ENCODE measurements at regions not wholly inside any gene's neighbourhood (a gene's known extent, or its start where the extent isn't known, plus 50 kb on each side); places are given as distances from the start of the nearest gene placed in this dataset.

GRCh38 chr2:17306219-17306618 is 212.0 kb downstream of the RAD51AP2 start:
- DNase-seq (ENCODE audit: low spot score) = no peak

- DNase-seq (ENCODE audit: low spot score) = no peak
Measured at GRCh38 chr2:17303521-17303920, 214.7 kb downstream of the RAD51AP2 start.

GRCh38 chr2:17303054-17303453 is 215.2 kb downstream of the RAD51AP2 start:
- no peak for DNase-seq (ENCODE audit: low spot score)

- no peak for DNase-seq (ENCODE audit: low spot score)
Measured at GRCh38 chr2:17302281-17302680, 216.0 kb downstream of the RAD51AP2 start.

- no peak for DNase-seq (ENCODE audit: low spot score)
Measured at GRCh38 chr2:17301437-17301836, 216.8 kb downstream of the RAD51AP2 start.

- DNase-seq (ENCODE audit: low spot score) = no peak
Measured at GRCh38 chr2:17299891-17300540, 218.2 kb downstream of the RAD51AP2 start.

- no peak for DNase-seq (ENCODE audit: low spot score)
Measured at GRCh38 chr2:17298453-17298852, 219.8 kb downstream of the RAD51AP2 start.

- DNase-seq (ENCODE audit: low spot score) = no peak
Measured at GRCh38 chr2:17296686-17297085, 221.6 kb downstream of the RAD51AP2 start.

- no peak for DNase-seq (ENCODE audit: low spot score)
Measured at GRCh38 chr2:17289669-17290068, 228.6 kb downstream of the RAD51AP2 start.

GRCh38 chr2:17287183-17287582 is 231.1 kb downstream of the RAD51AP2 start:
- DNase-seq (ENCODE audit: low spot score) = no peak

- DNase-seq (ENCODE audit: low spot score) = no peak
Measured at GRCh38 chr2:17282826-17283225, 235.4 kb downstream of the RAD51AP2 start.

- no peak for DNase-seq (ENCODE audit: low spot score)
Measured at GRCh38 chr2:17282245-17282644, 236.0 kb downstream of the RAD51AP2 start.

GRCh38 chr2:17276220-17276619 is 242.0 kb downstream of the RAD51AP2 start:
- no peak for DNase-seq (ENCODE audit: low spot score)

GRCh38 chr2:17272652-17273525 is 245.4 kb downstream of the RAD51AP2 start:
- no peak for DNase-seq (ENCODE audit: low spot score)

- DNase-seq (ENCODE audit: low spot score) = no peak
Measured at GRCh38 chr2:17272170-17272569, 246.1 kb downstream of the RAD51AP2 start.

GRCh38 chr2:17271416-17271815 is 246.8 kb downstream of the RAD51AP2 start:
- DNase-seq (ENCODE audit: low spot score) = no peak

- no peak for DNase-seq (ENCODE audit: low spot score)
Measured at GRCh38 chr2:17270894-17271293, 247.3 kb downstream of the RAD51AP2 start.

- DNase-seq (ENCODE audit: low spot score) = no peak
Measured at GRCh38 chr2:17263570-17263968, 254.7 kb downstream of the RAD51AP2 start.

GRCh38 chr2:17262854-17263569 is 255.2 kb downstream of the RAD51AP2 start:
- no peak for DNase-seq (ENCODE audit: low spot score)

GRCh38 chr2:17259613-17260012 is 258.6 kb downstream of the RAD51AP2 start:
- no peak for DNase-seq (ENCODE audit: low spot score)

- no peak for DNase-seq (ENCODE audit: low spot score)
Measured at GRCh38 chr2:17258861-17259260, 259.4 kb downstream of the RAD51AP2 start.

- no peak for DNase-seq (ENCODE audit: low spot score)
Measured at GRCh38 chr2:17257189-17257909, 260.9 kb downstream of the RAD51AP2 start.

All from CD4-positive, alpha-beta T cell treated with Interleukin-15 for 4 hours (primary cell).